ENCODE measurements at regions not wholly inside any gene's neighbourhood (a gene's known extent, or its start where the extent isn't known, plus 50 kb on each side); places are given as distances from the start of the nearest gene placed in this dataset.

DNA sequence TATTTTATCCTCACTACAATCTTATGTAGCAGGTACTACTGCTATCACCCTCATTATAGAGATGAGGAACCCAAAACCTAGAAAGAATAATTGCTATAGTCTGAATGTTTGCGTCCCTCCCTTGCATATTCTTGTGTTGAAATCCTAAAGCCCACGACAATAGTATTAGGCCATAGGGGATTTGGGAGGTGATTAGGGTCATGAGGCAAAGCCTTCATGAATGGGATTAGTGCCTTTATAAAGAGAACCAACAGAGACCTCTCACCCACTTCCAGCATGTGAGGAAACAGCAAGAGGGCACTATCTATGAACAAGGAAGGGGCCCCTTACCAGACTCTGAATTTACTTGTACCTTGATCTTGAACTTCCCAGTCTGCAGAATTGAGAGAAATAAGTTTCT lies 500.3 kb upstream of the FAM98A start:
- TF ChIP-seq, protein P1, sequence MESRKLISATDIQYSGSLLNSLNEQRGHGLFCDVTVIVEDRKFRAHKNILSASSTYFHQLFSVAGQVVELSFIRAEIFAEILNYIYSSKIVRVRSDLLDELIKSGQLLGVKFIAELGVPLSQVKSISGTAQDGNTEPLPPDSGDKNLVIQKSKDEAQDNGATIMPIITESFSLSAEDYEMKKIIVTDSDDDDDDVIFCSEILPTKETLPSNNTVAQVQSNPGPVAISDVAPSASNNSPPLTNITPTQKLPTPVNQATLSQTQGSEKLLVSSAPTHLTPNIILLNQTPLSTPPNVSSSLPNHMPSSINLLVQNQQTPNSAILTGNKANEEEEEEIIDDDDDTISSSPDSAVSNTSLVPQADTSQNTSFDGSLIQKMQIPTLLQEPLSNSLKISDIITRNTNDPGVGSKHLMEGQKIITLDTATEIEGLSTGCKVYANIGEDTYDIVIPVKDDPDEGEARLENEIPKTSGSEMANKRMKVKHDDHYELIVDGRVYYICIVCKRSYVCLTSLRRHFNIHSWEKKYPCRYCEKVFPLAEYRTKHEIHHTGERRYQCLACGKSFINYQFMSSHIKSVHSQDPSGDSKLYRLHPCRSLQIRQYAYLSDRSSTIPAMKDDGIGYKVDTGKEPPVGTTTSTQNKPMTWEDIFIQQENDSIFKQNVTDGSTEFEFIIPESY (IDR thresholded peaks at IDR 0.05; ENCODE audit: borderline replicate concordance, low read depth), result no peak
- TF ChIP-seq POLR2AphosphoS5 (IDR thresholded peaks at IDR 0.05; ENCODE audit: low read depth, low read length), result no peak
- TF ChIP-seq, protein P2, sequence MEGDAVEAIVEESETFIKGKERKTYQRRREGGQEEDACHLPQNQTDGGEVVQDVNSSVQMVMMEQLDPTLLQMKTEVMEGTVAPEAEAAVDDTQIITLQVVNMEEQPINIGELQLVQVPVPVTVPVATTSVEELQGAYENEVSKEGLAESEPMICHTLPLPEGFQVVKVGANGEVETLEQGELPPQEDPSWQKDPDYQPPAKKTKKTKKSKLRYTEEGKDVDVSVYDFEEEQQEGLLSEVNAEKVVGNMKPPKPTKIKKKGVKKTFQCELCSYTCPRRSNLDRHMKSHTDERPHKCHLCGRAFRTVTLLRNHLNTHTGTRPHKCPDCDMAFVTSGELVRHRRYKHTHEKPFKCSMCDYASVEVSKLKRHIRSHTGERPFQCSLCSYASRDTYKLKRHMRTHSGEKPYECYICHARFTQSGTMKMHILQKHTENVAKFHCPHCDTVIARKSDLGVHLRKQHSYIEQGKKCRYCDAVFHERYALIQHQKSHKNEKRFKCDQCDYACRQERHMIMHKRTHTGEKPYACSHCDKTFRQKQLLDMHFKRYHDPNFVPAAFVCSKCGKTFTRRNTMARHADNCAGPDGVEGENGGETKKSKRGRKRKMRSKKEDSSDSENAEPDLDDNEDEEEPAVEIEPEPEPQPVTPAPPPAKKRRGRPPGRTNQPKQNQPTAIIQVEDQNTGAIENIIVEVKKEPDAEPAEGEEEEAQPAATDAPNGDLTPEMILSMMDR (IDR thresholded peaks at IDR 0.05), result no peak
- no peak for TF ChIP-seq EP300 (IDR thresholded peaks at IDR 0.05; ENCODE audit: borderline replicate concordance in 1 of 2, low read depth in 1 of 2, low read length in 1 of 2)
- TF ChIP-seq, protein P3, sequence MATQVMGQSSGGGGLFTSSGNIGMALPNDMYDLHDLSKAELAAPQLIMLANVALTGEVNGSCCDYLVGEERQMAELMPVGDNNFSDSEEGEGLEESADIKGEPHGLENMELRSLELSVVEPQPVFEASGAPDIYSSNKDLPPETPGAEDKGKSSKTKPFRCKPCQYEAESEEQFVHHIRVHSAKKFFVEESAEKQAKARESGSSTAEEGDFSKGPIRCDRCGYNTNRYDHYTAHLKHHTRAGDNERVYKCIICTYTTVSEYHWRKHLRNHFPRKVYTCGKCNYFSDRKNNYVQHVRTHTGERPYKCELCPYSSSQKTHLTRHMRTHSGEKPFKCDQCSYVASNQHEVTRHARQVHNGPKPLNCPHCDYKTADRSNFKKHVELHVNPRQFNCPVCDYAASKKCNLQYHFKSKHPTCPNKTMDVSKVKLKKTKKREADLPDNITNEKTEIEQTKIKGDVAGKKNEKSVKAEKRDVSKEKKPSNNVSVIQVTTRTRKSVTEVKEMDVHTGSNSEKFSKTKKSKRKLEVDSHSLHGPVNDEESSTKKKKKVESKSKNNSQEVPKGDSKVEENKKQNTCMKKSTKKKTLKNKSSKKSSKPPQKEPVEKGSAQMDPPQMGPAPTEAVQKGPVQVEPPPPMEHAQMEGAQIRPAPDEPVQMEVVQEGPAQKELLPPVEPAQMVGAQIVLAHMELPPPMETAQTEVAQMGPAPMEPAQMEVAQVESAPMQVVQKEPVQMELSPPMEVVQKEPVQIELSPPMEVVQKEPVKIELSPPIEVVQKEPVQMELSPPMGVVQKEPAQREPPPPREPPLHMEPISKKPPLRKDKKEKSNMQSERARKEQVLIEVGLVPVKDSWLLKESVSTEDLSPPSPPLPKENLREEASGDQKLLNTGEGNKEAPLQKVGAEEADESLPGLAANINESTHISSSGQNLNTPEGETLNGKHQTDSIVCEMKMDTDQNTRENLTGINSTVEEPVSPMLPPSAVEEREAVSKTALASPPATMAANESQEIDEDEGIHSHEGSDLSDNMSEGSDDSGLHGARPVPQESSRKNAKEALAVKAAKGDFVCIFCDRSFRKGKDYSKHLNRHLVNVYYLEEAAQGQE (IDR thresholded peaks at IDR 0.05; ENCODE audit: low read depth, low read length), result no peak
- TF ChIP-seq, protein P4, sequence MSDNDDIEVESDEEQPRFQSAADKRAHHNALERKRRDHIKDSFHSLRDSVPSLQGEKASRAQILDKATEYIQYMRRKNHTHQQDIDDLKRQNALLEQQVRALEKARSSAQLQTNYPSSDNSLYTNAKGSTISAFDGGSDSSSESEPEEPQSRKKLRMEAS (IDR thresholded peaks at IDR 0.05; ENCODE audit: low read depth), result no peak

All from SK-N-SH (cell line).